ENCODE measurements at regions not wholly inside any gene's neighbourhood (a gene's known extent, or its start where the extent isn't known, plus 50 kb on each side); places are given as distances from the start of the nearest gene placed in this dataset.
A peak's percentile ranks its signal among the peaks of the same experiment; 100 is the strongest.

GRCh38 chr6:28734443-28734959 is 189.3 kb downstream of the TRIM27 start:
- no peak for TF ChIP-seq CTCF (IDR thresholded peaks at IDR 0.05; ENCODE audit: control insufficient read depth, extremely low read depth, insufficient read depth)
- H3K4me3 ChIP-seq (ENCODE audit: low read depth, low read length): no peak overlapping the region
- DNase-seq (ENCODE audit: low read depth): no peak

GRCh38 chr6:28736121-28736520 is 187.7 kb downstream of the TRIM27 start:
- no peak for TF ChIP-seq CTCF (IDR thresholded peaks at IDR 0.05; ENCODE audit: control insufficient read depth, extremely low read depth, insufficient read depth)
- peak overlapping the region; percentile 66 for H3K4me3 ChIP-seq (ENCODE audit: low read depth, low read length)
- DNase-seq (ENCODE audit: low read depth): no peak

GRCh38 chr6:28737750-28738395 is 185.9 kb downstream of the TRIM27 start:
- TF ChIP-seq CTCF (IDR thresholded peaks at IDR 0.05; ENCODE audit: control insufficient read depth, extremely low read depth, insufficient read depth): no peak
- no peak for DNase-seq (ENCODE audit: low read depth)
- no peak overlapping the region for H3K4me3 ChIP-seq (ENCODE audit: low read depth, low read length)

- no peak for TF ChIP-seq CTCF (IDR thresholded peaks at IDR 0.05; ENCODE audit: control insufficient read depth, extremely low read depth, insufficient read depth)
- no peak for DNase-seq (ENCODE audit: low read depth)
- H3K4me3 ChIP-seq (ENCODE audit: low read depth, low read length): no peak overlapping the region
These were observed 185.4 kb downstream of the TRIM27 start for GRCh38 chr6:28738396-28738765.

- no peak for TF ChIP-seq CTCF (IDR thresholded peaks at IDR 0.05; ENCODE audit: control insufficient read depth, extremely low read depth, insufficient read depth)
These were observed 182.4 kb downstream of the TRIM27 start for GRCh38 chr6:28741363-28741762.

GRCh38 chr6:28742668-28743270 is 181.0 kb downstream of the TRIM27 start:
- TF ChIP-seq CTCF (IDR thresholded peaks at IDR 0.05; ENCODE audit: control insufficient read depth, extremely low read depth, insufficient read depth): no peak
- DNase-seq (ENCODE audit: low read depth): peak; percentile 85
- peak overlapping the region; percentile 43 for H3K4me3 ChIP-seq (ENCODE audit: low read depth, low read length)

More at GRCh38 chr6:28741363-28741762, 182.4 kb downstream of the TRIM27 start:
- H3K4me3 ChIP-seq (ENCODE audit: low read depth, low read length): no peak overlapping the region
- DNase-seq (ENCODE audit: low read depth): no peak
